SKM-1 treated with dmso at 0.1 percent for 144 hours (cell line): ENCODE measurements at regions not wholly inside any gene's neighbourhood (a gene's known extent, or its start where the extent isn't known, plus 50 kb on each side); places are given as distances from the start of the nearest gene placed in this dataset.

Experiments used
- DNase-seq: peaks from one replicate; lab custom pipeline; 2025; ENCODE audit not compliant: unreplicated experiment; lab: John Stamatoyannopoulos, UW

GRCh38 chr10:78184851-78185692, 151.4 kb downstream of the RPS24 start:
- DNase-seq, result no peak

DNA sequence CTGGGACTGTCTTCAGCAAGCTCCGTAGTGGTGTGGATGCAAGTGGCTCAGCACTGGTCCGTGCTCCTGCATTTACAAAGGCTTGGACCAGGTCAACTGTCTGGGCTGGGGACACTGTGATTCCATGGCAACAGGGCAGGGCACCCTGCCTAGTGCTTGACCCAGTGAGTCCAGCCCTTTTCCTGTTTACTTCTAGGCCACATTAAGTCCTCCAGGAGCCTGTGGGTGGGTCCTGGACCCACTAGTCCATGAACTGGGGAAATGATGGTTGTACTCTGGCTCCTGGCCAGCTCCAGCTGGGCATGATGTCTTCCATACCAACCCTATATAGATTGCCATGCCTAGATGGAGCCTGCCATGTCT, 152.0 kb downstream of the RPS24 start:
- no peak for DNase-seq

- DNase-seq, result no peak
Observed at GRCh38 chr10:78186572-78186971, 152.9 kb downstream of the RPS24 start.

DNA sequence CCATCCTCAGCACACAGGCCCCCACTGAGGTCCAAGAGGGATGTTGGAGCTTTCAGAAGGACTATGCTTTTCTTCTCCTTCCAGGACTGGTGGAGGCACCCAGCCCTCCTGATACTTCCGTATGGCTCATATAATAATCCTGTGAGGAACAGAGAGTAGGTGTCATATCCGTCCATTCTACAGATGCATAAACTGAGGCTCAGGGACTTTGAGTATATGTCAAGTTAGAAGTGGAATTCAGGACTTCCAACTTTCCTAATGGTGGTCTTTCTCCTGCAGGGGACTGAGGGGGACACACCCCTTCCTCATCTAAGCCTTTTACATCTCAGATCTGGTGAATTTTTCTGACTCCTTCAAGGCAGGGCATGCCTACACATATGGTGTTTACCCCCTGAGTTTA, 153.7 kb downstream of the RPS24 start:
- no peak for DNase-seq

DNA sequence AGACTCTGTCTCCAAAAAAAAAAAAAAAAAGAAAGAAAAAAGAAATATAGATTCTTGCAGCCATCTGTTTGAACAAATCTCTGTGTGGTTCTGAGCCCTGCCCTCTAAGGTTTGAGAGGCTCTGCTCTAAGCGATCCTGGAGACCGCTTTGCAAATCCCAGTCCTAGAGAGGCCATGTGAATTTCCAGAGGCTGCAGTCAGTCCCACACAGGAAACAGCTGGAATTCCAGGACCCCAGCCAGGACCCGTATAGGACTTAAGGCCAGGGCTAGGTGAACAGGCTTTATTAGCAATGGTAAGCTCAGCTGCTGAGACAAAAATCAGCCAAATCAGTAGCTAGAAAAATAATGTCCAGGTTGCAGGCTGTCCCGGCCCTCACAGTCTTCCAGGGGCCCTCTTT, 154.8 kb downstream of the RPS24 start:
- DNase-seq, result no peak

- DNase-seq, result no peak
Observed at GRCh38 chr10:78190051-78190825, 156.6 kb downstream of the RPS24 start.

GRCh38 chr10:78191301-78191700, 157.6 kb downstream of the RPS24 start:
- no peak for DNase-seq

DNA sequence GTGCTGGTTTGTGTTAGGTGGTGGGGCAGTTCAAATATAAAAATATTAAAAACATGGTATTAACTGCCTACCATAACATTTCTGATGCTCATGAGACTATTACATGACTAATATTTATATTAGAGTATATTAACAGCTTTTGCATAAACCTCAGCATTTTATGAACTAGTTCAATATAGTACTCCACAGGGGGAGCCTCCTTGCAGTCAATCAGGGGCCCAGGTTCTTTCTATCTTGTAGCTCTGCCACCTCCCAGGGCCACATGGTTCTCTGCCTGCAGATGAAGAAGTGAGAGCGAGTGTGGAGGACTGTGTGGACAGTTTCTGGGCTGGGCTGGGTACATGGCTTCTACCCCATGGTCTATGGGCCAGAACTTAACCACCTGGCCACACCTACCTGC, 159.5 kb downstream of the RPS24 start:
- no peak for DNase-seq

- DNase-seq, result no peak
Observed at GRCh38 chr10:78194050-78194449, 160.4 kb downstream of the RPS24 start.

DNA sequence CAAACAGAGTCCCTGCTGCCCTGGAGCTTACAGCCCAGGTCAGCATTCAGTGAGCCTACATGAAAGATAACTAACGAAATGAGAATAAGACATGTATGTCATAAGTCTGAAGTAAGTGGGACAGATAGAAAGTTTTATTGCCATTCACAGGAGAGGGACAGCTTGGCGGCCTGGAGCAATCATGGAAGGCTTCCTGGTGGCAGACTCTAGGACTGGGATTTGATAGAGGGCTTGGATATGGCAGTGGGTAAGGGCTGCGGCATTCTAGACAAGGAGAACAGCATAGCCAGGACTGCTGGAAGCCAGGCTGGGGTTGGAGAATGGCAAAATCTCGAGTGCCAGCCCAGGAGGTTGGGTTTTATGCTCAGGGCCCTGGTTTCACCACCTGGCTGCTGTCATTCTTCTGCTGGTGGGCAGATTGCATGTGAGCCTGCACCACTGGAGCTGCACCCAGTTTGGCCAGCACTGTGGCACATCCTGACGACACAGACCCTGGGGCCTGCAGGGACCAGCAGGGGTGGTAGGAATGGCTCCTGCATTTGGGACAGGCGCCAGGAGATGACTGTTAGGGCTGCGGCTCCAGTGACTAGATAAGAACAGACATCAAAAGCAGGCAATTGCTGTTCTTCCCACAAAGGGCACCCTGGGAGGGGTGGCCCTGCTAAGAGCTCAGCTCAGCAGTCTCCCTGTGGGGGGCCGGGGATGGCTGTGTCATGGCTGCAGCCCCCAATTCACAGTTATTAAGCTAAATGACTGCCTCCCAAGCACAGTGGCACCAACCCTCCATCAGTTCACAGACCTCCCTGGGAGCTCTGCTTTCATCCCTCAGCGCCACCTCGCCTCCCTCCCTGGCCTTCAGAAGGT, 161.1 kb downstream of the RPS24 start:
- no peak for DNase-seq

DNA sequence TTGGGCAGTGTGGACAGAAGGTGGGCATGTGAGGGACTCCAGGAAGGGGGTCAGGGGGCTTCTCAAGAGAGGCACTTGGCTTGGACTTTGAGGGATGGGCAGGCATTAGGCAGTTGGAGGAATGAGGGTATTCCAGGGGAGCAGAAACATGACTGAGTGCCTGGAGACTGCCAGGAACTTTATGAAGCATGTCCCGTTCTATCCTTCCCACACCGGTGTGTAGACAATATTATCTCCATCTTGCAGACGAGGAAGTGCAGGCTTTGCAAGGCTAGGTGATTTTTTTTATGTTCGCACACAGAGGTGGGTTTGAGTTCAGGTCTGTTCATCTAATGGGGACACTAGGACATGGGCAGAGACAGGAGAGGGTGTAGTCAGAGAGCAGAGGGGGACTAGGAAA, 162.7 kb downstream of the RPS24 start:
- DNase-seq, result no peak

DNA sequence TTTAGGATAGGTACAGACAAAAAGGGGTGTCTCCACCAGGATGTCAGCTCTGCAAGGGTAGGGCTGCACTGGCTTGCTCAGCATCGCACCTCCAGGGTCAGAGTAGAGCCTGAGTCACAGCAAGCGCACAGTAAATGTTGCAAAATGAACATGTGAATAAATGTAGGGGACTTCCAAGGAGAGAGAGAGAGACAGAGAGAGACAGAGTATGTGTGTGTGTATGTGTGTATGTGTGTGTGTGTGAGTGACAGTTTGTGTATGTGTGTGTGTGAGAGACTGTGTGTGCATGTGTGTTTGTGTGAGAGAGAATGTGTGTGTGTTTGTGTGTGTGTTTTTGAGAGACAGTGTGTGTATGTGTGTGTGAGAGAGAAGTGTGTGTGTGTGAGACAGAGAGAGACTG, 163.3 kb downstream of the RPS24 start:
- DNase-seq, result no peak

DNA sequence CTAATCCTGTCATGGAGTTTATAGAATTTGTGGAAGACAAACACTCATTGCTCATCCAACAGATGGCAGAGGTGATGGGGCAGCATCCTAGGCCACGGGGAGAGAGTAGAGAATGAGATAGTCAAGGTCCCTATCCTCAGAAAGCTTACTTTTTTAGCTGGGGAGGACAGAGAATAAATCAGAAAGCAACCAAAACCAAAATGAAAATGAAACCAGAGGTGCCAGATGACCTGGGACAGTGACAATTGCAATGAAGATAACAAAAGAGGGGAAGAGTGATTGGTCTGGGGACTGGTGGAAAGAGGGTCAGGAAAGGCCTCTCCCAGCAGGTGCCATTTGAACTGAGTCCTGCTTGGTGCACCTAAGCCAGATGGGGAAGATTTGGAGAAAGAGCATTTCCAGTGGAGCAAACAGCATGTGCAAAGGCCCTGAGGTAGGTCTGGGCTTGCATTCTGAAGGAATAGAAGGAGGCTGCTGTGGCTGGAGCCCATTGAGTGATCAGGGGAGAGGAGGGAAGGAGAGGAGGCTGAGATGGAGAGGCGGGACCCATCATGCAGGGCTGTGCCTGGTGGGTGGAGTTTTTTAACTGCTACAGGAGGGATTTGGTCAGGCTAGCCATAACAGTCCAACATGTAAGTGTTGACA, 164.1 kb downstream of the RPS24 start:
- no peak for DNase-seq

DNA sequence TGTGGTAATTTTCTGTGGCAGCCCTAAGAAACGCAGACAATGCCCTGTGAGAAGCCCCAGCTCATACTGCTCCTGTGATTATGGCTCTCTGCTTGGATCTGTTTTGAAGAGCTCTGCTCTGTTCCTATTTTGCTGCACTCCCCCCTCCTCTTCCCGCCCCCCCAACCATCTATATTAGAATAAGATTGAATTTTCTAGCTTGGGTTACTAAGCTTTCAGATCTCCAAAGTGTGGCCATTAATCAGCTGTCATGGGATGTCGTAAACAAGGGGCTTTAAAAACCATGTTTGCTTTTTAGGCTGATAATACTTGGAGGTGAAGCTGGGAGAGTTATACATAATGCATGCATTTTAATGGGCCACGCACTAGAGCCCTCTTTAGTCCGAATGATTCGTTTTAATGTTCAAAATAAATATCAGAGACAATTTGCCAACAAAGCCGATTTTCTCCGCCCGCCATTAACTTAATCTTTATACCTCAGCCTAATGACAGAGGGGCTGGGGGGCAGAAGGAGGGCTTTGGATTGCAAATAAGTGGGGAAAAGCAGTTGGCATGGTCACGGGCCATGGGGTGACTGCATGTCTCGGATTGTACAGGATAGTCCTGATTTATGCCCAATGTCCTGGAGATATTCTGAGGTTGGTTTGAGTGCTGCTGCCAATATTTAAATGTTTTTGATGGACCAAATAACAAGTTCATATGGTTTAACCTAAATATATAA, 165.5 kb downstream of the RPS24 start:
- DNase-seq, result no peak

- DNase-seq, result no peak
Observed at GRCh38 chr10:78199759-78200158, 166.1 kb downstream of the RPS24 start.

- DNase-seq, result no peak
Observed at GRCh38 chr10:78200686-78201085, 167.0 kb downstream of the RPS24 start.

- no peak for DNase-seq
Observed at GRCh38 chr10:78202386-78202785, 168.7 kb downstream of the RPS24 start.

DNA sequence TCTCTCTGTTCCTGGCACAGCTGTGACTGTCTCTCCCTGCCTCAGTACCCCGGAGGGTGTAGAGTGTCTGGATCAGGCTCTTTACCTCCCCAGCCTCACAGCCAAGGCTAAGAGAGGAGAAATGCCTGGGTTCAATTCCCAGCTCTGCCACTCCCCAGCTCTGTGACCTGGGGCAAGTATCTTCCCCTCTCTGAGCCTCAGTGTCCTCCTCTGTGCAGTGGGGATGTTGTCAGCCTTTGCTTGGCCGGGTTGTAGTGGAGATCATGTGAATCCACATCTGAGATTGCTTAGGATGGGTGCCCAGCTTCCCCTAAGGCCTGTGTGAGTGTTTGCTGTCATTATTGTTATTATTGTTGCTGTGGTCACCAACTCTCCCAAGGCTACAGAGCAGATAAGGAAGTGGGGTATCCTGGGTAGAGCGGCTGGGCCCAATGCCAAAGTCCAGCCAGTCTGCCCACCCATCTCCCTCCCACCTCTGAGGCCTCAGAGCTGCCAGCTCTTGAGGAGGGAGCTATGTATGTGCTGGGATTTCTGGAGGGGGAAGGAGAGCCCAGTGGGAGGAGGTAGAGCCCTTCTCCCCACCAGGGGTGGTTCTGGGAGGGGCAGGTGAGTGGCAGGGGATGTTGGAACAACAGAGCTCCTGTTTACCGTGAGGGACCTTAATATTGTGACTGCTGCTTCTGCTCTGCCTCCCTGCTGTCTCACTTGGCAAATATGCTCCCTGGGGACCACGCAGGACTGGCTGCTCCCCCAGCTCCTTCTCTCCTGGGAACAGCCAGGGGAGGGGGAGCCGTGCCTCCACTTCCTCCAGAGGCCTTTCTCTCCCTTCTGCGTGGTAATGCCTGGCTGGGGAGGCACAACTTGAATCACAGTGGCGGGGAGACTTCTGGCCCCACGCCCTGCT, 170.5 kb downstream of the RPS24 start:
- no peak for DNase-seq

- DNase-seq, result no peak
Observed at GRCh38 chr10:78205457-78206016, 171.9 kb downstream of the RPS24 start.
